Activated CD4-positive, CD25-positive, alpha-beta regulatory T cell (primary cell): ENCODE measurements at regions not wholly inside any gene's neighbourhood (a gene's known extent, or its start where the extent isn't known, plus 50 kb on each side); places are given as distances from the start of the nearest gene placed in this dataset.

ENCODE experiments used
- DNase-seq, 4 experiments: peaks; one replicate each; lab custom pipeline; 2025; lab: John Stamatoyannopoulos, UW

DNA sequence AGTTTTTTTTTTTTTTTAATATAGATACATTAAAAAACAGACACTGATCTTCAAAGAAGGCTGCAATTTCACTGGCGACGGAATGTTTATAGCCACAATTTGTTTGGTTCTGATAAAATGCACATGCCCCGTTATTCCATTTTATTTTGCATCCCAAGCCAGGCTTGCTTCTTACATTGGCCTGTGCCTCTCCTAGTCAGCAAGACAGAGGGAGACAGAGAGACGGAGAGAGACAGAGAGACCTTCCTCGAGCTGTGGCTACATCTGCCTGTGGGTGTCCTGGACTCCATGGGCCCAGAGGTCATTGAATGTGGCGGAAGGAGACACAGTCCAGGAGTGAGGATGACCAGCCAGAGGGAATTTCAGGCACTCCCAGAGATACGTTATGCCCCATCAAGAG, 926.6 kb downstream of the VRK1 start:
- DNase-seq: no peak

DNA sequence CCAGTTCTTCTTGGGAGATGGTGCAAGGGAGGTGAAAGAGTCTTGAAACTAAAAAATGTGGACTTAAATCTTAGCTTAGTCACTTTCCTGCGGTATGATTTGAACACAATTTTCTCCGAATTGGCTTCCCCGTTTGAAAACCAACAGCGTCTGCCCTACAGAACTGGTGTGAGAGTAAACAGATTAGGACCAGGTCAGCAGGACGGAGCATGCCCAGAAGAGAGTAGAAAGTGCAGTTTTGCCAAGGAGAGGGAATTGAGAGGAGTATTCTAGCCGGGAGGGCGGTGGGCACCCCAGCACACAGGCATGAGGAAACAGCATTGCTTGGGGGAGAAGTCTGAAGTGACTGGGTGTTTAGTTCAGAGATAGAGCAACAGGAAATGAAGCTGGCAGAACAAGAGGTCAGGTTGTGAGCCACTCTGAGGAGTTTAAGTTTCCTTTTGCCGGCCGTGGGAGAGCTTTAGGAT, 927.1 kb downstream of the VRK1 start:
- peak in 1 of 4 experiments; percentile 17 for DNase-seq

DNA sequence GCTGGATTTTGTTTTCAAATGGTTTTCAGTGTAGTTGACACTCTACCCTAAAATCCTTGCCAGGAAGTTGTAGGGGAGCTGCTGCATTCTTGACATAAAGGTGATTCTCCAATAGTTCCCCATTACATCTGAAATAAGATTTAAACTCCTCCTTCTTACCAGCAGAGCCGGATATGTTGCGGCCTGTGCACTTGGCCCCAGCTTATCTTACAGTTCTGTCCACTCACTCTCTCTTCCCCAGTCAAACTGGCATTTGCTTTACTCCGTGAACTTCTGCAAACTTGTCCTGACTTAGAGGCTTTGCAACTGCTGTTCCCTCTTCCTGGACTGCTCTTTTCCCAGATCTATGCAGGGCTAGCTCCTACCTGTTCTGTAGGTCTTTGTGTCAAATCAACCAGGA, 929.5 kb downstream of the VRK1 start:
- no peak for DNase-seq

DNA sequence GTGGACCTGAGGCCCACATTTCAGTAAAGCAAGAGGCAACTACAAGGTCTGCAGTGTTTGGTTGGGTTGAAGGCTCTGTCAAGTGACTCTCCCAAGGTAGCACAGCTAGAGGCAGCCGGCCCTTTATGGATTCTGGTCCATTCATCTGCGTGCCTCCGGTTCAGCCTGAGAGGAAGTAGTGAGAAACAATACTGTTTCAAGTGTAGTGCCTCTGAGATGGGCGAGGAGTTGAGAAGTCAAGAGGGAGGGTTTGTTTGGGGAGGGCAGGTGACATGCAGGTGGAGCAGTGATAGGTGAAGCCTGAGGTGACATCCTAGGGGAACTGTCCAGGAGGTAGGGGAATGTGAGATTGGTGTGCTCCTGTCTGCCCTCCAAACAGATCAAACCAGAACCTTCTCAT, 933.5 kb downstream of the VRK1 start:
- DNase-seq: no peak

DNA sequence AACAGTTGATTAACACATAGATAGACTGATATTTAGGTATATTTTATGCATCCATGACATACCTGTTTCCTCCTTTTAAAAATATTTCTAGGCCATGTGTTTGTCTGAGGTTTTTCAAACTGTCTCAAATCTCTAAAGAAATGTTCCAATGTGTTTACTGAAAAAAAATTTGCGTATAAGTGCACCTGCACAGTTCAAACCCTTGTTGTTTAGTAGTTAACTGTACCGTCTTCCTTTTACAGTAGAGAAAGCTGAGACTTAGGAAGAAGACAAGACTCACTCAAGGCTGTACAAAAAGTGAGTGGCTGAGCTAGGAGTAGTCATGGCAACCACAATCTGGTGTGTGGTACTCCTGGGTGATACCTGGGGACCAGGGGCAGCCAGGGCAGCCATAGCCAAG, 934.6 kb downstream of the VRK1 start:
- DNase-seq: no peak

DNA sequence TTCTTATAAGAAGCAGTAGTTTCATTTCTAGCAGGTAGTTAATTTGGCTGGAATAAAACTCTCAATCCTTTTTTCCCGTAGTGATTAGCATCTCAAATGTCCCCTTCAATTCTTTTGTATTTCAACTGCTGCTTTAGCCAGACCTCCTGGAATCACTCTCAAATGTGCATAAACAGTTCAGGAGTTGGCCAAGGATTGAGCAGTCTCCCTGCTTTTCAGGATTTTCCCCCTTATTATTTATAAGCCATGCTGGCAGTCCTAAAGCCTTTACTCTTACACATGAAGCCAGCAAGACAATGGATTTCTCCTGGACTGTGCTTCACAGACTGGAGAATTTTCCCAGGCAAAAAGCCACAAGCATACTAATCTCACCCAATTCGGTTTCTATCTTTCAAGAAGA, 950.1 kb downstream of the VRK1 start:
- no peak for DNase-seq

DNA sequence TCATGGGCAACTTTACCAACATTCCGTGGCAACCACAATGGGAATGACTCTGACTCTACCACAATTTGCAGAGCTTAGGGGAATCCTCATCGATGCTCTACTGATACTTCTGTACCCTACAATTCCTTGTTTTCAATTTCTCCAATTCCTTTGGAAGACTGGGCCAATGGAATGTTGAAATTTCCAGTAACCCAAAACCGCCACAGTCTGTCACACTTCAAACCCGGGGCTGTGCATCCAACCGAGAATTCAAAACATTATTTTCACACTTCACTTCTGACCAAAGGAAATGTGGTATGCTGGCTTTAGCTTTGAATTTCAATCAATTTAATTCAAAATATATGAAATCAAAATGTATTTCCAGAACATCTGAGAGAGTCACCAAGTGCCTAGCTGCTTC, 951.4 kb downstream of the VRK1 start:
- DNase-seq: no peak

DNA sequence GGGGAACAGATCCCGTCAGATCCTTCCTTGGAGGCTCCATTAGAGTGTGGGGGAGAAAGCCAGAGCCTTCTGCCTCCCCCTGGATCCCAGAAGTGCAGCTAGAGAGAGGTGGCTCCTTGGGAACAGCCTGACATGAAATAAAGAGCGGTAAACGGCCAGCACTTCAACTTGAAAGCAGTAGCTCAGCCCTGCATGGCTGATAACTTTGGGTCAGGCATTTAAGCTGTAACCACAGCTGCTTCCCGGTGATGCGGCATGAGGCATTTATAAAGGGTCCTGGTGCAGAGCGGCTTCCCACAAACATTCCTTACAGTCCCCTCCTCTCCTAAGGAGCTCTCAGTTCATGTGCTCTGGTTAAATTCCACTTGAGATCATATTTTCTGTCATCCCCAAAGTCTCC, 960.3 kb downstream of the VRK1 start:
- DNase-seq: no peak

DNA sequence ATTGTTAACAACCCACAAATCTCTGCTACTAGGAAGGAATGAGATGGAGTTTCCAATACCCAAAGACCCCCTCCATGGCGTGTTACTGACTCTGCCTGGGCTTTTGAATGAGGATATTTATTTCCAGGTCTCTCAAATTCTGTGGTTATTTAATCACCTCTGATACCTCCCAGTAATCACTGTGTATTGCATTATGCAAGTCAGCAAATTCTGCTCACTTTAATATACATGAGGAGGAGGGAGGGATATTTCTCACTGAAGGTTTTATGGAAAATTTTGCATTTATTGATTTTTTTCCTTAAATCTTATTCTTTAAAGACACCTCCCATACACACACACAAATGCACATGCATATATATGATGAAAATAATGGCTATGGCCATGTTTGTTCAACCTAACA, 962.9 kb downstream of the VRK1 start:
- DNase-seq: no peak

DNA sequence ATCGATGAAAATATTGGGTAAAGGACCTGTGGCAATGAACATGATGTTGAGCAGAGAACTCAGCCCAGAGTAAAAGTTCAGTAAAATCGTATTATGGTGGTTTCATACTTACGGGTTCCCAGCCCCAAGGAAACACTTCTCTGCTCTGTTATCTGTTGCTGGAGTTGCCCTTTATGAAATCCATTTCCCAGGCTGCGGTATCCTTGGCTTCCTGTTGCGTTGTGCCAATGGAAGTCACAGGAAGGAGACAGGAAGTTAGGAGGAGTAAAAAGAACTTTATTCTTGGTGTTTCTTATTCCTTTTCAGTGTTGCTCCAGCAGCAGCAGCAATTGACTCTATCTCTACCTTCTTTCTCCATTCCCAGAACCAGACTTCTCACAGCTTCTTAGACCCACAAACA, 965.2 kb downstream of the VRK1 start:
- no peak for DNase-seq

DNA sequence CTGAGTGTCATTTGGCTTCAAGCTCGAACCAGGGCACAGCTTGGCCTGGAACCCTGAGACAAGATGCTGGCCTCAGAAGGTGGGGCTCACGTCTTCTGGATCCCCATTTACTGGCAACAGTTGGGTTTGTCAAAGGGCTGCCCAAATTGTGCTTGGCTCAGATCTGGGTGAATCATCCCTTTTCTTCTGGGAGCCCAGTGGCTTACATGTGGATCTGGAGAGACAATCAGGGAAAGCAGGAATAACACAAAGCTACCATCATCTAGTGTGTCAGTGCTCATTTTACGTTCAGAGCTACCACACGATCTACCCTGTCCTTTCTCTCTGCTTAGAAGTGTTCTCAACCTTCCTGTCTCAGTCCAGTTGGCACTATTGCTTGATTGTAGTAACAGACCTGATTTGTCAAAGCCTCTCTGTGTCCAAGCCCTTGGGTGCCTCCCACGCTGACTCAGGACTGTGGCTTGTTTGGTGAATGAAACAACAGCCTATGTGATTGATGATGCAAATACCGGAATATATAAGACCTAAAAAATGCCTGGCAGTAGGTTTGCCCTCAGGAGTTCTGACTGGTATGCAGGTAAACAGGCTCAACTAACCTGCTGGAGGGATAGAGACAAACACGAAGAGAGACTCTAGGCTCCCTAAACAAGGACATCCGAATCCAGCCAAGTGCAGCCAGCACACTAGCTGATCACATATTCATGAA, 974.3 kb downstream of the VRK1 start:
- DNase-seq: no peak

DNA sequence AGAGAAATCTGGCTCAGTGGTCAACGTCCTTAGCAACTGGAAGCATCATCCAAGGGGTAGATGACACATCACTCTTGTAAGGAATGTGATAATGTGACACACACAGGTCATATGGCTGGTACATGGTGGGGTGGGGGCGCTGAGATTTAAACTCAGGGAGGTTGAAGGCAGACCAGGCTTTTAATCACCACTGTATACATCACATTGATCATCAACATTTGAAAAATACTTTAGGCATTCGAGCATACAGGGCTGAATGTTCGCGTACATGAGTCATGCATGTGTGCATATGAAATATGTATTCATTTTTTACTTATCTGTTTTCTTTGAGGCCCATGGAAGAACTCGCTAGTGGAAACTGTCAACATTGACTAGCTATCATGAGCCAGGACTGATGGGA, 976.4 kb downstream of the VRK1 start:
- no peak for DNase-seq

DNA sequence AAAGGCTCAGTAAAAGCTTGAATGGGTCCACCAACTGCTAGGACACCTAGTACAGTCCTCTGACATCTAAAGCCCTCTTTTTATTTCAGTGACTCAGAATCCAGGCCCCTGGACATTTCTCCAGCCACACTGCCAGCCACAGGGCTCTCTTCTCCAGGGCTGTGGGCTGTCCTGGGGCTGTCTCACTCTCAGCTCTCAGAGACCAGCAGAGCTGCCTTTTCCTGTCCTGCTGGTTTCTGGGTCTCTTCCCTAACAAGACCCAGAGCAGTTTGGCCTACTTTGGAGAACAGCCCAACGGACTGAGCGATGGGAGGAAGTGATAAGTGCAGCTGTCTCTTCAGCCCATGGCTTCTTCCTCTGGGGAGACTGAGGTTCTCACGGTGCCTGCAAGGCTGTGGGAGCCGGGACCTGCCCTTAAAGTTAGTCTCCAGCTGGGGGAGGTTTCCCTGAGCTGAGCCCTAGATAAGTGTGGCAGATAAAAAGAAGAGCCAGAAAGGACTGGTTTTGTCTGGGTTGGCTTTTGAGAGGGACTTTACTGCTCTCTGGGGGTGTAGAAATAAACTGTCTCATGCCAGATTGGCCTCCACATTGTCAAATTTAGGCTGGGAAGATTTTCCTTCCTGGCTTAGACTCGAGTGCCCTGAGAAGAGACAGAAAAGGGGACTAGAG, 979.8 kb downstream of the VRK1 start:
- no peak for DNase-seq

DNA sequence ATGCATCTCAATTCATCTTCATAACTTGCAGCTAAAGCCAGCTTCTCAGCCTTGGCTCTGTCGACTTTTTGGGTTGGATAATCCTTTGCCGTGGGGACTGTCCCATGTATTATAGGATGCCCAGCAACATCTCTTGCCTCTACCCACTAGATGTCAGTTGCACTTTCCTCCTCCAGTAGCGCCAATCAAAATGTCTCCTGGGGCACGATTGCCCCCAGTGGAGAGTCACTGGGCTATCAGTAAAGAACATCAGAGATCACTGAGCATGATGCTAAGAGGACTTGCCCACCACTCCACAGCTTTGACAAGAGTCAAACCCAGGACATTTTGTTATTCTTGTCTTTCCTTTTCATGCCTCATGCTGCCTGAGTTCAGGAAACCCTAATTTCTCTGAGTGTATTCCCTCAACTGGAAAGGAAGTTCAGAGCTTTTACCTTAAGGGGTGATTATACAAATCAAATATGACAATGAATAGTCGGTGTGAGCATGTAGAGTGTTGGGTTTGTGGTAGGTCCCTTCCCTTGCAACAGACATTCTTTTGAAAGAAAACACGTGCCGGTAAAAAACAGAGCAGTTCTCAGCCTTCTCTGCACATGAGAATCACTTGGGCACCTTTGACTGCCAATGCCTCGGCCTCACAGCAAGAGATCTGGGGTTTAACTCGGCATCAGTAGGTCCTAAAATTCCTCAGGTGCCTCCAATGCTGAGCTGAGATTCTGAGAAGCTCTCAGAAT, 980.6 kb downstream of the VRK1 start:
- DNase-seq: no peak

DNA sequence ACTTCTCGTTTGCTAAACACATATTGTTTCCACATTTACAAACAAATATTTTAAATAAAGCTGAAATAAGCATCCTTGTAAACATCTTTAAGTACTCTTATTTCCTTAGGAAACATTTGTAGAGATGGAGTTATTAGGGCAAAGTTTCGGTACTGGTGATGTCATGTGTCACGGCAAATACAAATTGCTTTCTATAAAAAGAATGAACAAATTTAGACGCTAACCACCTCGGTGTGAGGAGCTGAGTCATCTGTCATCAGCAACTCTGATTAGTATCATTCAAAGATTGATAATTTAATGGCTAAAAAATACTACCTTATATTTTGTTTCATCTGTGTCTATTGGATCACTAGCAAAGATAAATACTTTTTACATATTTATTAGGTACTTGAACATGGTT, 982.0 kb downstream of the VRK1 start:
- no peak for DNase-seq

DNA sequence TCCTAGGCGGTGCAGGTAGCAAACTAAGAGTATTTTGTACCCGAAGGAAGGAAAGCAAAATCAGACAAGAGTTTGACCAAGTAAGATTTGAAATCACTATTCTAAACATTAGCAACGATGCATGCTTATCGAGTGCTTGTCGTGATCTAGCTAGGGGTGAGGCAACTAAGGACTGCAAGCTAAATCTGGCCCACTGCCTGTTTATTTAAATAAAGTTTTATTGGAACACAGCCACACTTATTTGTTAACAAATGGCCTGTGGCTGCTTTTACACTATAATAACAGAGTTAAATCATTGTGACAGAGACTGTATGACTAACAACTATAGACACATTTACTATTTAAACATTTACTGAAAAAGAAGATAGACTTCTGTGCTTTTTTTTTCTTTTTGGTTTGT, 983.6 kb downstream of the VRK1 start:
- no peak for DNase-seq

DNA sequence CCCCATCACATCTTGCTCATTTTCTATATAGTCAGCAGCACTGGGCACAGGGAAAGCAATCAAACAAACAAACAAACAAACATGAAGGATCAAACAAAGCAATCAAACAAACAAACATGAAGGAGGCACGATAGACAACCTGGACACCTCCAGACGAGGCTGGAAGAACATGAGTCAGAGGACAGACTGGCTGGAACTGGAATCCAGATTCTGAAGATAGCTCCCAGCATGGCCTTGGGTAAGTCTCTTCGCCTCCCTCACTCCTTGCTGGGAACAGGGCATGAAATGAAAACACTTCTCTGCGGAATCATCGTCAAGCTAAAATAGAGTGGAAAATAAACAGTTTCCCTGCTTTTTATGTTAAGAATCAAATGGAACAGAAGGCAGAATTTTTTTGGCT, 984.8 kb downstream of the VRK1 start:
- no peak for DNase-seq

DNA sequence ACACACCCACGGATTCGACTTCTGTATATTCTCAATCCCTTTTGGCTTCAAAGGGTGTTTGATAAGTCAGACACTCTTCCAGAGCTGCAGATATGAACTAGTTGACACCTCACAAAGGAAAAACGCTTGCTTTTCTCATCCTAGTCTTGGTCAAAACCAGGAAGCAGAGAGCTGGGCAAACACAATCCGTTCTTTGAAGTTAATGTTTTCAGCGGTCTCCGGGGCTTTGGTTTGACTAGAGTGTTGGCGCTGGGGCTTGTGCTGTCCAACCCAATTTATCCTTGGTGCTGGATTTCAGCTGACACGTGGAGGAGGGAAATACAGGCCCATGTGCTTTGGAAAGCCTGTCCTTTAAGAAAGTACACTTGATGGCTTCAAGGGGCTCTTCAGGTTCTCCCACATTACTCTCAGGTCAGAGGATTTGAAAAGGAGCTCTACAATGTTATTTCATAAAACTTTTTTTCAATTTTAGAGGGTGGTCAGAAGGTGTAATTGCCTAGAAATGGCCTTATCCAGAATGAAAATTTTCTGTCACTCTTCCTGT, 985.8 kb downstream of the VRK1 start:
- DNase-seq: no peak

DNA sequence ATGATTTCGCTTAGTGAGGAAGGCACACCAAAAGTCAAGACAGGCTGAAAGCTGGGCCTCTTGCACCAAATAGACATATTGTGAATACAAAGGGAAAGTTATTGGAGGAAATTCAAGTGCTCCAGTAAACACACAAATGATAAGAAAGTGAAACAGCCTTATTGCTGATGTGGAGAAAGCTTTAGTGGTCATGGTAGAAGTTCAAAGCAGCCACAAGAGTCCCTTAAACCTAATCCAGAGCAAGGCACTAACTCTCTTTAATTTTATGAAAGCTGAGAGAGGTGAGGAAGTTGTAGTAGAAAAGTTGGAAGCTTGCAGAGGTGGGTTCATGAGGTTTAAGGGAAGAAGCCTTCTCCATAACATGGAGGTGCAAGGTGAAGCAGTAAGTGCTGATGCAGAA, 988.3 kb downstream of the VRK1 start:
- no peak for DNase-seq

DNA sequence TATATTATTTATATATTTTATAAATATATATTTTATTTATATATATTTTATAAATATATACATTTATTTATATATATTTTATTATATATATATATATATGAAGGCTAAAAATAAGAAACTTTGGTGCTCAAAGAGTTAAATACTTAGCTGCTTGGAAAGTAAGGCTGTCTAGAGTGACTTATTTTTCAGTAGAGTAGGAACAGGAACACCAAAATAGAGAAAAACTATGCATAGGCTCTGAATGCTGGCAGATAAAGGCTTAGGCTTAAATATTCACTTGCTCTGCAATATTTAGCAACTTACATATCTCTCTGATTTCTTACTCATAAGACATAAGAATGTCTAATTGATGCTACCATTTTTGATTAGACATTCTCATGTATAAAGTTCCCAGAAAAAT, 991.2 kb downstream of the VRK1 start:
- DNase-seq: no peak

DNA sequence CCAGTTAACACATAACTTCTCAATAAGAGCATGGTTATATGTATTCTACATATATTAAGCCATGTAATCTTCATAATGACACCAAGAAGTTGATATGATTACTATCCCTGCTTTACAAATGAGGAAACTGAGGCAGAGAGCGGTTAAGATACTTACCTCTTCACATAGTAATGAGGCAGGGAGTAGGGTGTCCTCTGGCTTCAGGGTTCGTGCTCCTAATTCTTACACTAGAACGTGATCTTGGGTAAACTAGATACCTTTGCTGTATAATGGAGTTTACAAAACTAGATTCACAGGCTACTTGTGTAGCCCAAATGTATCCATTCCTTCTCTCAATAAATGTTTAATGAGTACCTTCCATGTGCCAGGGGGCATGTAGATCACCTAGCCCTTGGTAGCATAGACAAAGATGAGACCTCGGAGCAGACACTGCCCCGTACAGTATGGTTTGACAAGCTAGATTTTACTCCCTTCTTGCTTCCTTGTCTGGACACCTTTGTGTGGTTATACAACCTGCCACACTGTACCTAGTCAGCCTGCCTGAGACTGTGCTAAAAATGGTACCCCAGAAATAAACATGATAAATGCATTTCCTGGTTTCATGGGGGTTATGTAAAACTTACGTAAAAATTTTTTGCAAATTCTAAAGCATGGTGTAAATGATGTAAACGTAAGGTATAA, 991.8 kb downstream of the VRK1 start:
- no peak for DNase-seq

DNA sequence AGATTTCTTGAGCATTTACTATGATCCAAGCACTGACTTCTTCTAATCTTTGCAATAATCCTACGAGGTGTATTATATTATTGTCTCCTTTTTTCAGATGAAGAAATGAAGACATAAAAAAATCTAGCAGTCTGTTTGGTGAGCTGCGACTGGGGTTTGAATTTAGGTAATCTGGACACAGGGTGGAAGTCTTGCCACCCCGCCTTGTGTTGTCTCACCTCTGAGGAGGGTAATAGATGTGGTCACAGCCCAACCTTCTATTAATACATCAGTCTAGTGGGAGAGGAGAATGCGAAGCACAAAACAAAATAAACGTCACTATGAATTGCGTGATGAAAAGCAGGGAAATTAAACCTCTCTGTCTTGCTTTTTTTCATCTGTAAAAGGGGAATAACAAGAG, 993.9 kb downstream of the VRK1 start:
- DNase-seq: no peak
